GM12872 (cell line): ENCODE measurements at regions not wholly inside any gene's neighbourhood (a gene's known extent, or its start where the extent isn't known, plus 50 kb on each side); places are given as distances from the start of the nearest gene placed in this dataset.

ENCODE experiments used
- TF ChIP-seq, protein P1 (sequence below): IDR thresholded peaks from 3 replicates; pipeline ENCODE4 v1.5.1; 2011; ENCODE audit warnings: low read depth, mild to moderate bottlenecking, low read length, moderate library complexity; ENCODE audit not compliant: insufficient read depth

DNA sequence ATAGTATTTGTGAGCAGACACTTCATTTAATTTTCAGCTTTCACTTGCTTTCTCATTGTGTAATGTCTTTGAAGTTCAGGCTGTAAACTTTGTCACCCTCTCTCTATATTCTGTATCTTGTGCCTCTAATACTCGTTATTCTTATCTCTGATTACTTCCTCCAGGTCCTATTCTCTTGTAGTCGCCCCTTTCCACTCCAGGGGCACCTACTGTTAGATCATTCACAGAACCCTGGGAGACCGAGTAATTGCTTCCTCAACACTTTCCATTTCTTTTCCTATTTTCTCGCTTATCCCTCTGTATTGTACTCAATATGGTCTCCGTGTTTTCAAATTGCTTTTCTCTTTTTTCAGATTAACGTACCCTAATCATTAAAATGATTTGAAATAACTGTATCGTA, 93.9 kb upstream of the TDRD3 start:
- TF ChIP-seq, protein P1, sequence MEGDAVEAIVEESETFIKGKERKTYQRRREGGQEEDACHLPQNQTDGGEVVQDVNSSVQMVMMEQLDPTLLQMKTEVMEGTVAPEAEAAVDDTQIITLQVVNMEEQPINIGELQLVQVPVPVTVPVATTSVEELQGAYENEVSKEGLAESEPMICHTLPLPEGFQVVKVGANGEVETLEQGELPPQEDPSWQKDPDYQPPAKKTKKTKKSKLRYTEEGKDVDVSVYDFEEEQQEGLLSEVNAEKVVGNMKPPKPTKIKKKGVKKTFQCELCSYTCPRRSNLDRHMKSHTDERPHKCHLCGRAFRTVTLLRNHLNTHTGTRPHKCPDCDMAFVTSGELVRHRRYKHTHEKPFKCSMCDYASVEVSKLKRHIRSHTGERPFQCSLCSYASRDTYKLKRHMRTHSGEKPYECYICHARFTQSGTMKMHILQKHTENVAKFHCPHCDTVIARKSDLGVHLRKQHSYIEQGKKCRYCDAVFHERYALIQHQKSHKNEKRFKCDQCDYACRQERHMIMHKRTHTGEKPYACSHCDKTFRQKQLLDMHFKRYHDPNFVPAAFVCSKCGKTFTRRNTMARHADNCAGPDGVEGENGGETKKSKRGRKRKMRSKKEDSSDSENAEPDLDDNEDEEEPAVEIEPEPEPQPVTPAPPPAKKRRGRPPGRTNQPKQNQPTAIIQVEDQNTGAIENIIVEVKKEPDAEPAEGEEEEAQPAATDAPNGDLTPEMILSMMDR: no peak

DNA sequence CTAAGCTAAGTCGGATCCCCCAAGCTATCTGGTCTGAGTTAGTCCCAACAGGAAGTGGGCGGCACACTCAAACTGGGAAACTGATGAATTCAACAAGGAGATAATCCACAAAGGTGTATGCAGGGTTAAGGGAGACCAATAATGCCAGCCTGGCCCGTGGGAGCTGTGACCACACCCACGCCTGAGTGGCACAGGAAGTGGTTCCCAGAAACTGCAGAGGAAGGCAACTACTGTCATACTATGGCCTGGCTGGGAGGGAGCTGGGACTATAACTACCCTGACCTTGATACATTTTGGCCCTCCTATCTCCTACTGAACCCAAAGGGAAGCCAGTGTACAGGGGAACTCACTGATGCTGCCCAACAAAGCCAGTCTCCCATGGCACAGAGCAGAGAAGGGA, 85.5 kb upstream of the TDRD3 start:
- TF ChIP-seq, protein P1: no peak

DNA sequence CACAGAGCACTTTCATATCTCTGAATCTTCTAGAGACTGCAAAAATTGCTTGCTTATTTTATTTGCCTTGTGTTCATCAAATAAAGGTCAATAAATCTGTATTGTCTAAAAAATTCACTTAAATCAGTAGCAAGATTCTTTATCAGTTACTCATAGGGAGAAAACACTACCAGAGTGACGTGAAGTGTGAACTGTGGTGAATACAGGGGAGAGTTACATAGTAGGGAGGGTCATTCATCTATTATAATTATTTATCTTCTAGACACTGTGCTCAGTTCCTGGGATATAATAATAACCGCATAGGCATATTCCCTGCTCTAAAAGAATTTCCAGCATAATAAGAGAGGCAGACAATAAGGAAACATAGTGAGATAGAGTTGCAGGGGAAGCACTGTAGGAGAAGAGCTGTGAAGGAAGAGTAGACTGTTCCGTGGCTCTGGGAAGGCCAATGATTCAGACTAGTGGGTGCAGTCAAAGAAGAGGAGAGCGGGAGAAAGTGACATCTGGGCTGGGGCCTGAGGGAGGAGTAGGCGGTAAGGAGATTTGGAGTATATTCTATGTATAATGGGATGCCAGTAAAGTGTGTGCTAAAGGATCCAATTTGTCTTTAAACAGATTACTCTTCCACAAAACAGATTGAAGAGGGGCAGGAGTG, 84.0 kb upstream of the TDRD3 start:
- TF ChIP-seq, protein P1: no peak

DNA sequence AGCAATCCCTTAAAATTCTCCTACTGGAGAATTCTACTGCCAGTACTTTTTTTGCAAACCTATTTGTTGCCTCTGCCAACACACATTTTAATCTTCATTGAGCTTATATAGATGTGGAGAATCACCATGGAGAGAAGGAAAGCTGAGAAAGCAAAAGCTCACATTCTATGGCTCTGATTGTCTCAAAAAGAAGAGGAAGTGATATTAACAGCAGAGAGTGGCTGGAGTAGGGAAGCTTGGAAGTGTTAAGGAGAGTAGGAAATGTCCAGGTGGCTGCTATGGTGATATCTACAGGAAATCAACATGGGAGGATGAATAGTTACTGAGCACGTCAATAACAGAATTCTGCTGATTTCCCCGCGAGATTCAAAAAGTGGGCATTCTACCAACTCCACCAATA, 78.8 kb upstream of the TDRD3 start:
- TF ChIP-seq, protein P1: no peak

DNA sequence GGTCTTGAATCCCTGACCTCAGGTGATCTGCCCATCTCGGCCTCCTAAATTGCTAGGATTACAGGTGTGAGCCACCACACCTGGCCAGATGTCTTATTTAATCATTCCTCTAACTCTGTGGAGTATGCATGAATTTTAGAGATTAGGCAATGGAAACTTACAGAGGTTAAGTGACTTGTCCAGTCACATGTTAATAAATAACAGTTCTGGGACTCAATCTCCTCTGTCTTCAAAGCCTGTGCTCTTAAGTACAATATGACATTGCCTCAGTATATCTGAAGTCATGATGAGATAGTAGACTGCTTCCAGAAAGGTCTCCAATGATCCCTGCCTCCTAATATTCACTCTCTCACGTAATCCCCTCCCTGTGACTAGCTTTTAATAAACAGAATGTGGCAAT, 72.9 kb upstream of the TDRD3 start:
- TF ChIP-seq, protein P1: no peak

DNA sequence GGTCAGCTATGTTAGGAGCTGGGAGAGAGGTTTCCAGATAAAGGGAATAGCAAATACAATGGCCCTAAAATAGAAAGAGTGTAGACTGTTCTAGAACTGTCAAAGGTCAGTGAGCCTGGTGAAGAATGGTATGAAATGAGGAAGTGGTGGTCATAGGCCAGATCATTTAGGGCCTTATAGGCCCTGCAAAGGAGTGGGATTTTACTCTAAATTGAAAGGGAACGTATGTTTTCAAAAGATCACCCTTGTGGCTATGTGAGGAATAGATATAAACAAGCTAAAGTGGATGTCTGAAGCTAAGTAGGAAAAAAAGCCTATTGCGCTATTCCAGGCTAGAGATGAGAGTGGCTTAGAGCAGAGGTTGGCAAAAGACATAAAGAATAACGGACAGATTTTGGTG, 70.7 kb upstream of the TDRD3 start:
- TF ChIP-seq, protein P1: no peak

DNA sequence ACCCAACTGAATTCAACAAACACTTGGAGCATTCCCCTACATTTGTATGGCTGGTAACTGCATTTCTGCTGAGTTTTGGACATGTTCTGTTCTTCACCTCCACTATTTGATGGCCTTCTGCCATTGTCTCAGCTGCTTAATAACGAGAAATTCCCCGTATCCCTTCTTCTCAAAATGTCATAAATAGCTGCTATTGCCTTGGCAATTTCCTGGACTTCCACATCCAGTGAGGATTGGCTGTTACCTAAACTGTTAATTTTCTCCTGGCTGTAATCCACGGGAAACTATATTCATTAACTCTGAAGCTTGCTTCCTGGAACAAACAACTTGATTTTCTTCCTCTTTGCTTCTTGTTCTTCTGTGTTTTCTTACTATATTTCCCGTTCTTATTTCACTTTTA, 69.5 kb upstream of the TDRD3 start:
- TF ChIP-seq, protein P1: no peak

DNA sequence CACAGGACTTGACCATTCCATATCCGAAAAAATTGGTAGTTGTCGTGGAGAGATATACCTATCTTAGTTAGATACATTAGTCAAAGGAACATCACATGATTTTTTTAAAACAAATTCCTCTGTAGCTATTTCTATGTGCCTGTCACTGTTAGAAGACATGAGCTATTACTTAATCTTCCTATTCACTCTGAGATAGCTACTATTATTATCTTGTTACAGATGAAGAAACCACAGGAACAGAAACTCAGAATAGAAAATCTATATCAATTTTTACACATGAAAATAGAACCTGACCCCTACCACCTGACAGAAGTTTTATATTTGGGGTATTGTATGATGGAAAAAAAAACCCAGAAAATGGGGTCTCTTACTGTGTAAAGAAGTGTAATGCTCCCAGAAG, 68.9 kb upstream of the TDRD3 start:
- TF ChIP-seq, protein P1: no peak
